ENCODE measurements at regions not wholly inside any gene's neighbourhood (a gene's known extent, or its start where the extent isn't known, plus 50 kb on each side); places are given as distances from the start of the nearest gene placed in this dataset. TPM values are rescaled to one million over a fixed set of nuclear protein-coding genes. Genes with fewer than 3 reads are reported as not detected.

Small RNA genes lying in the stretch of these regions (microRNA-seq; reads per million reads assigned to microRNA genes)
- not detected for gene MIR548I2

Measured in left ventricle myocardium inferior (tissue), 1 donor.